ENCODE measurements at regions not wholly inside any gene's neighbourhood (a gene's known extent, or its start where the extent isn't known, plus 50 kb on each side); places are given as distances from the start of the nearest gene placed in this dataset.

DNA sequence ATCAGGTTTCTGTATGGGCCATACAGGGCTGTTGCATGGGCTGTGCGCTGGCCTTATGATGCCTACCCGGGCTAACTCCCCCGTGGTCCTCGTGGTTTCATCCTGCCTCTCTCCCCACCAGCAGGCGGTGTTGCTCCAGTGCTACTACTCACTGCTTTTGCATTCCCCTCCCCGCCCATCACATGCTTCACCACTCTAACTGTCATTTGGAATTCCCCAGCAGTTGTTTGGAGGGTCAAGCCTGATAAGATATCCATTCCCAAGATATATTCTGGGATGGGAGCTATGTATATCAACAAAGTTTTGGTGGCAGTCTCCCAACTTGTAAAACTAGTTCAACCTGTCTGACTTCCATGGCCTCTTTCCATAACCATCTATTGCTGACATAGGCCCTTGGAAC is 233.2 kb upstream of the SOX4 start:
- TF ChIP-seq, protein P1, sequence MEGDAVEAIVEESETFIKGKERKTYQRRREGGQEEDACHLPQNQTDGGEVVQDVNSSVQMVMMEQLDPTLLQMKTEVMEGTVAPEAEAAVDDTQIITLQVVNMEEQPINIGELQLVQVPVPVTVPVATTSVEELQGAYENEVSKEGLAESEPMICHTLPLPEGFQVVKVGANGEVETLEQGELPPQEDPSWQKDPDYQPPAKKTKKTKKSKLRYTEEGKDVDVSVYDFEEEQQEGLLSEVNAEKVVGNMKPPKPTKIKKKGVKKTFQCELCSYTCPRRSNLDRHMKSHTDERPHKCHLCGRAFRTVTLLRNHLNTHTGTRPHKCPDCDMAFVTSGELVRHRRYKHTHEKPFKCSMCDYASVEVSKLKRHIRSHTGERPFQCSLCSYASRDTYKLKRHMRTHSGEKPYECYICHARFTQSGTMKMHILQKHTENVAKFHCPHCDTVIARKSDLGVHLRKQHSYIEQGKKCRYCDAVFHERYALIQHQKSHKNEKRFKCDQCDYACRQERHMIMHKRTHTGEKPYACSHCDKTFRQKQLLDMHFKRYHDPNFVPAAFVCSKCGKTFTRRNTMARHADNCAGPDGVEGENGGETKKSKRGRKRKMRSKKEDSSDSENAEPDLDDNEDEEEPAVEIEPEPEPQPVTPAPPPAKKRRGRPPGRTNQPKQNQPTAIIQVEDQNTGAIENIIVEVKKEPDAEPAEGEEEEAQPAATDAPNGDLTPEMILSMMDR (IDR thresholded peaks at IDR 0.05), result no peak
- TF ChIP-seq POLR2A (IDR thresholded peaks at IDR 0.05), result no peak

Measured in body of pancreas (tissue), 4 donors.